Stomach (tissue), 8 donors: ENCODE measurements at regions not wholly inside any gene's neighbourhood (a gene's known extent, or its start where the extent isn't known, plus 50 kb on each side); places are given as distances from the start of the nearest gene placed in this dataset.

Experiments used
- DNase-seq, 2 donors: peaks; one replicate each; pipeline versions ENCODE4 v3.0.0 to v3.0.0-alpha.2; 2013 to 2019
- H3K27ac ChIP-seq, 5 donors: fragments of 200-600 bp in 4 of 5; sonication (generic) in 4 of 5; one replicate each; pipeline ENCODE4 v1.5.1; 2013 to 2019; ENCODE audit warnings: mild to moderate bottlenecking in 1 of 5, moderate library complexity in 1 of 5
- H3K27me3 ChIP-seq, 3 donors: fragments of 200-600 bp; sonication (generic); one replicate each; pipeline ENCODE4 v1.5.1; 2017 to 2019; ENCODE audit warnings: mixed run types in 1 of 3
- H3K36me3 ChIP-seq, 4 donors: fragments of 200-600 bp; sonication (generic); 1 replicate in 3 of 4; 2 replicates in 1 of 4; pipeline ENCODE4 v1.5.1; 2016 to 2019
- H3K4me1 ChIP-seq, 4 donors: fragments of 200-600 bp; sonication (generic); one replicate each; pipeline ENCODE4 v1.5.1; 2016 to 2019
- H3K4me3 ChIP-seq, 4 donors: fragments of 200-600 bp; sonication (generic) in 3 of 4; one replicate each; pipeline ENCODE4 v1.5.1; 2016 to 2019; ENCODE audit warnings: mild to moderate bottlenecking in 1 of 4
- H3K9me3 ChIP-seq, 4 donors: fragments of 200-600 bp; sonication (generic); one replicate each; pipeline ENCODE4 v1.5.1; 2016 to 2019
- CTCF ChIP-seq, 7 experiments: fragments of 450-650 bp in 4 of 7; fragments of 200-600 bp in 3 of 7; sonication (generic) in 3 of 7; IDR thresholded peaks; one replicate each; pipeline ENCODE4 v1.5.1; 2016 to 2019; ENCODE audit warnings: antibody characterized with exemption in 7 of 7, control low read depth in 2 of 7, mild to moderate bottlenecking in 1 of 7
- EP300 ChIP-seq: sonication (generic); formaldehyde crosslinking; IDR thresholded peaks from one replicate; pipeline ENCODE4 v1.6.1; 2017; ENCODE audit warnings: antibody characterized with exemption
- POLR2A ChIP-seq, 4 donors: fragments of 450-650 bp; IDR thresholded peaks; one replicate each; pipeline ENCODE4 v1.6.1; 2016; ENCODE audit warnings: antibody characterized with exemption in 4 of 4, control low read depth in 2 of 4, mild to moderate bottlenecking in 1 of 4, moderate library complexity in 1 of 4
- POLR2AphosphoS5 ChIP-seq, 3 donors: sonication (generic); formaldehyde crosslinking; IDR thresholded peaks; one replicate each; pipeline ENCODE4 v1.6.1; 2016; ENCODE audit warnings: antibody characterized with exemption in 3 of 3
- WGBS, 5 donors: extraction: QIAGEN DNeasy Blood & Tissue Kit in 3 of 5; methylation state at CpG; one replicate each; pipeline versions ENCODE4 v1.1.5 to v1.1.7; 2013 to 2018; 5-methylcytosine and 5-hydroxymethylcytosine counted together
- intact Hi-C: fragments of 100-400 bp; cut with DNase I; formaldehyde crosslinking; loops from one replicate; pipeline ENCODE4 v1.15.1; 2023; ENCODE audit warnings: low total_unique reads
- donor health status: healthy with polysubstance abuse.
- donor health status: Bipolar disorder and iron deficiency.
- donor health status: healthy.

GRCh38 chr6:163672710-163673109 lies 258.2 kb downstream of the QKI start:
- Histone ChIP-seq H3K4me1 (peaks cover 0 to 6% (median 0%) of the 10 kb centered on the region in 4 donors), H3K4me3 (no peak overlapping the region), H3K27me3 (no peaks in the 10 kb centered on the region), H3K27ac (no peak overlapping the region), H3K36me3 (no peaks in the 10 kb centered on the region), H3K9me3 (no peaks in the 10 kb centered on the region)
- intact Hi-C loops, result no loop called here
- WGBS, 5 donors, result 67 to 76% (median 70%) methylated on average over 3 of the region's 3 CpGs
- no peak for TF ChIP-seq POLR2A (IDR thresholded peaks at IDR 0.05)
- TF ChIP-seq POLR2AphosphoS5 (IDR thresholded peaks at IDR 0.05), result no peak
- no peak for TF ChIP-seq EP300
- no peak for TF ChIP-seq CTCF (IDR thresholded peaks at IDR 0.05)
- no peak for DNase-seq

GRCh38 chr6:163671791-163672190 lies 257.3 kb downstream of the QKI start:
- TF ChIP-seq POLR2A (IDR thresholded peaks at IDR 0.05), result no peak
- no peak for TF ChIP-seq EP300
- TF ChIP-seq CTCF (IDR thresholded peaks at IDR 0.05), result no peak
- TF ChIP-seq POLR2AphosphoS5 (IDR thresholded peaks at IDR 0.05), result no peak

GRCh38 chr6:163671355-163671754 lies 256.8 kb downstream of the QKI start:
- Histone ChIP-seq H3K4me1 (peaks cover 0 to 14% (median 0%) of the 10 kb centered on the region in 4 donors), H3K36me3 (no peaks in the 10 kb centered on the region), H3K4me3 (no peak overlapping the region), H3K27ac (no peak overlapping the region), H3K27me3 (no peaks in the 10 kb centered on the region), H3K9me3 (no peaks in the 10 kb centered on the region)
- TF ChIP-seq POLR2A (IDR thresholded peaks at IDR 0.05), result no peak
- no peak for TF ChIP-seq EP300
- no peak for TF ChIP-seq POLR2AphosphoS5 (IDR thresholded peaks at IDR 0.05)
- no peak for TF ChIP-seq CTCF (IDR thresholded peaks at IDR 0.05)
- WGBS, 5 donors, result 91 to 96% (median 94%) methylated on average over 16 to 19 of the region's 19 CpGs
- no peak for DNase-seq
- intact Hi-C loops, result no loop called here

More at GRCh38 chr6:163671791-163672190, 257.3 kb downstream of the QKI start:
- H3K27me3 ChIP-seq, result no peaks in the 10 kb centered on the region
- WGBS, 5 donors, result 90 to 97% (median 96%) methylated on average over 17 to 25 of the region's 25 CpGs
- intact Hi-C loops, result no loop called here
- peaks cover 0 to 14% (median 0%) of the 10 kb centered on the region in 4 donors for H3K4me1 ChIP-seq
- no peak for DNase-seq
- H3K27ac ChIP-seq, result no peak overlapping the region
- H3K9me3 ChIP-seq, result no peaks in the 10 kb centered on the region
- H3K4me3 ChIP-seq, result no peak overlapping the region
- H3K36me3 ChIP-seq, result no peaks in the 10 kb centered on the region

- Histone ChIP-seq H3K4me3 (no peak overlapping the region), H3K4me1 (peaks cover 0 to 14% (median 0%) of the 10 kb centered on the region in 4 donors), H3K9me3 (no peaks in the 10 kb centered on the region), H3K27me3 (no peaks in the 10 kb centered on the region), H3K27ac (no peak overlapping the region), H3K36me3 (no peaks in the 10 kb centered on the region)
- WGBS, 5 donors, result 84 to 97% (median 87%) methylated on average over 1 of the region's 1 CpG
- no peak for TF ChIP-seq CTCF (IDR thresholded peaks at IDR 0.05)
- no peak for TF ChIP-seq POLR2A (IDR thresholded peaks at IDR 0.05)
- no peak for TF ChIP-seq POLR2AphosphoS5 (IDR thresholded peaks at IDR 0.05)
- no peak for TF ChIP-seq EP300
- intact Hi-C loops, result no loop called here
- peak in 1 of 2 donors; percentile 20 for DNase-seq
Measured at GRCh38 chr6:163670336-163670735, 255.8 kb downstream of the QKI start.
